Tibial nerve (tissue), 4 donors: ENCODE measurements at regions not wholly inside any gene's neighbourhood (a gene's known extent, or its start where the extent isn't known, plus 50 kb on each side); places are given as distances from the start of the nearest gene placed in this dataset.

Experiments used
- DNase-seq, 2 donors: peaks; one replicate each; pipeline ENCODE4 v3.0.0-alpha.2; 2019; ENCODE audit warnings: low spot score in 2 of 2
- H3K27ac ChIP-seq, 4 donors: fragments of 200-600 bp; sonication (generic) in 3 of 4; one replicate each; pipeline ENCODE4 v1.5.1; 2017 to 2019; ENCODE audit warnings: mild to moderate bottlenecking in 1 of 4
- H3K27me3 ChIP-seq, 2 donors: fragments of 200-600 bp; sonication (generic) in 1 of 2; one replicate each; pipeline versions ENCODE4 v1.5.1 to v1.6.0; 2017 to 2019
- H3K36me3 ChIP-seq, 3 donors: fragments of 200-600 bp; sonication (generic); one replicate each; pipeline ENCODE4 v1.5.1; 2018 to 2019
- H3K4me1 ChIP-seq, 4 donors: fragments of 200-600 bp; sonication (generic) in 3 of 4; one replicate each; pipeline ENCODE4 v1.5.1; 2017 to 2019
- H3K4me3 ChIP-seq, 4 donors: fragments of 200-600 bp; sonication (generic) in 3 of 4; one replicate each; pipeline ENCODE4 v1.5.1; 2017 to 2019; ENCODE audit warnings: mild to moderate bottlenecking in 1 of 4, moderate library complexity in 1 of 4
- H3K9me3 ChIP-seq, 4 donors: fragments of 200-600 bp; sonication (generic) in 3 of 4; one replicate each; pipeline ENCODE4 v1.5.1; 2017 to 2019
- EP300 ChIP-seq, 2 donors: sonication (generic); formaldehyde crosslinking; IDR thresholded peaks; one replicate each; pipeline ENCODE4 v1.6.1; 2017; ENCODE audit warnings: antibody characterized with exemption in 2 of 2, mild to moderate bottlenecking in 1 of 2
- POLR2A ChIP-seq, 2 donors: fragments of 450-650 bp; IDR thresholded peaks; one replicate each; pipeline ENCODE4 v1.6.1; 2017; ENCODE audit warnings: antibody characterized with exemption in 2 of 2, mild to moderate bottlenecking in 2 of 2, moderate library complexity in 2 of 2
- WGBS, 2 donors: methylation state at CpG; one replicate each; pipeline ENCODE4 v1.1.5; 2018; 5-methylcytosine and 5-hydroxymethylcytosine counted together
- TF ChIP-seq, protein P1 (sequence below), 5 experiments: fragments of 200-600 bp in 3 of 5; fragments of 450-650 bp in 2 of 5; sonication (generic) in 3 of 5; IDR thresholded peaks; one replicate each; pipeline ENCODE4 v1.5.1; 2016 to 2019; ENCODE audit warnings: antibody characterized with exemption in 5 of 5, mild to moderate bottlenecking in 3 of 5, moderate library complexity in 2 of 5

DNA sequence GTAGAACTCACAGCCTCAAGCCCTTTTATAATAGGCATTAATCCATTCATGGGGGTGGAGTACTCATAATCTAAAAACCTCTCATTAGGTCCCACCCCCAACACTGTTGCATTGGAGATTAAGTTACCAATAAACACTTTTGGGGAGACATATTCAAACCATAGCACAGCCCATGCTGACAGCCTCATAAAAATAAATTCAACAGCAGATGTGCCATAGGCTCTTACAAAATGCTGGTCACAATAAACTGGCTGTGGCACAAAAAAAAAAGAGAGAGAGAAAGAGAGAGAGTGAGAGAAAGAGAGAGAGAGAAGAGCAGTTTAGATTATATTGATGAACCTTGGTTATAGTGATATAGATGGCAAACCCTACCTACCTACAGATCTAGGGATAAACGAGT lies 1000.9 kb downstream of the TUSC7 start:
- Histone ChIP-seq H3K4me3 (no peak overlapping the region), H3K27ac (no peak overlapping the region), H3K27me3 (no peaks in the 10 kb centered on the region), H3K9me3 (no peaks in the 10 kb centered on the region), H3K4me1 (peaks cover 0 to 6% (median 0%) of the 10 kb centered on the region in 4 donors), H3K36me3 (no peaks in the 10 kb centered on the region)
- DNase-seq: no peak
- 78 to 90% methylated on average over 1 of the region's 1 CpG for WGBS, 2 donors
- no peak for TF ChIP-seq POLR2A (IDR thresholded peaks at IDR 0.05)
- TF ChIP-seq, protein P1, sequence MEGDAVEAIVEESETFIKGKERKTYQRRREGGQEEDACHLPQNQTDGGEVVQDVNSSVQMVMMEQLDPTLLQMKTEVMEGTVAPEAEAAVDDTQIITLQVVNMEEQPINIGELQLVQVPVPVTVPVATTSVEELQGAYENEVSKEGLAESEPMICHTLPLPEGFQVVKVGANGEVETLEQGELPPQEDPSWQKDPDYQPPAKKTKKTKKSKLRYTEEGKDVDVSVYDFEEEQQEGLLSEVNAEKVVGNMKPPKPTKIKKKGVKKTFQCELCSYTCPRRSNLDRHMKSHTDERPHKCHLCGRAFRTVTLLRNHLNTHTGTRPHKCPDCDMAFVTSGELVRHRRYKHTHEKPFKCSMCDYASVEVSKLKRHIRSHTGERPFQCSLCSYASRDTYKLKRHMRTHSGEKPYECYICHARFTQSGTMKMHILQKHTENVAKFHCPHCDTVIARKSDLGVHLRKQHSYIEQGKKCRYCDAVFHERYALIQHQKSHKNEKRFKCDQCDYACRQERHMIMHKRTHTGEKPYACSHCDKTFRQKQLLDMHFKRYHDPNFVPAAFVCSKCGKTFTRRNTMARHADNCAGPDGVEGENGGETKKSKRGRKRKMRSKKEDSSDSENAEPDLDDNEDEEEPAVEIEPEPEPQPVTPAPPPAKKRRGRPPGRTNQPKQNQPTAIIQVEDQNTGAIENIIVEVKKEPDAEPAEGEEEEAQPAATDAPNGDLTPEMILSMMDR (IDR thresholded peaks at IDR 0.05): no peak
- TF ChIP-seq EP300 (IDR thresholded peaks at IDR 0.05): no peak

DNA sequence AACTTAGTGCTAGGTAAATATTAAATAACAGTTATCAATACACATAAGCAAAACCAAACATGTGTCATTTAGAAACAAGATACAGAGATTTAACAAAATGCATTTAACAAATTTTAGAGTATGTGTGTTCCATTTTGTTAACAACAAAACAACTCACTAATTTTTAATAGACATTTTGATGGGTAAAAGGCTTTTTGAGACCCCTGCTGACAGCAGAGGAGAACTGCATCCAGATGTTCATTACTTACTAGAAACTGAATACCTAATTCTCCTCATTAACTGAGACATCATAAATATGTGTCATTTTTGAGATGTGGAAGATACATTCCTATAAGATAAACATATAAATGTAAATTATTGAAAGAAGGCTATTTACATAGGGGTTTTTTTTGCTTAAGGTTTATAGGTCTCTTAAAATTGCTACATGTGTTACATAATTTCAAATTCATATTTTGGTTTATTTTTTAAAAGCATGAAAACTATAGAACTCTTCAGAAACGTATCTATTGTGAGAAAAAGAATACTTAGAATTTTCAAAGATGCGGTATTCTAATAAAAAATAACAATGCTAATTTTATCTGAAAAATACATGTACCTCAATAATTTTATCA lies 1009.8 kb downstream of the TUSC7 start:
- TF ChIP-seq, protein P1 (IDR thresholded peaks at IDR 0.05): peak; percentile 40 to 77 (median 52)
- no peak for TF ChIP-seq EP300 (IDR thresholded peaks at IDR 0.05)
- no peaks in the 10 kb centered on the region for H3K27me3 ChIP-seq
- no peaks in the 10 kb centered on the region for H3K4me1 ChIP-seq
- no peaks in the 10 kb centered on the region for H3K9me3 ChIP-seq
- 50 to 52% methylated on average over 2 of the region's 2 CpGs for WGBS, 2 donors
- H3K27ac ChIP-seq: no peak overlapping the region
- DNase-seq: no peak
- H3K36me3 ChIP-seq: no peaks in the 10 kb centered on the region
- H3K4me3 ChIP-seq: no peak overlapping the region

DNA sequence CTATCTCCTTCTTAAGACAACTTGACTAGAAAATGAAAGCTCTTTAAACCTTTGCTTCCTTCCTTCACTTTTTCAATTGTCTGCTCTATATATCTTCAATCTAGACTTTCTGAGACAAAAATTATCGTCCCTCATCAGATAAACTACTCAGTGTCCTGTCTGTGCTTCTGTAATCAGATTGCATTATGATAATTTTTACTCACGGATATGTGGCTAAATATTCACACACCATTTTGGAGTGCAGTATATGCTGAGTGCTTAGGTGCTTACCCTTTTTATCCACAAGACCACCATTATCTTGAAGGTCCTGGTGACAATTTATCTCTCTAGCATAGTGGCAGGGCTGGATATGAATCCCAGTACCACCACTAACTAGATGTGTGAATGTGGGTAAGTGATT lies 1012.3 kb downstream of the TUSC7 start:
- no peak for TF ChIP-seq POLR2A (IDR thresholded peaks at IDR 0.05)
- TF ChIP-seq, protein P1 (IDR thresholded peaks at IDR 0.05): no peak
- TF ChIP-seq EP300 (IDR thresholded peaks at IDR 0.05): no peak
- no peaks in the 10 kb centered on the region for H3K36me3 ChIP-seq
- no peak overlapping the region for H3K27ac ChIP-seq
- no peaks in the 10 kb centered on the region for H3K27me3 ChIP-seq
- WGBS, 2 donors: 79 to 84% methylated on average over 2 of the region's 2 CpGs
- H3K4me1 ChIP-seq: no peaks in the 10 kb centered on the region
- H3K9me3 ChIP-seq: no peaks in the 10 kb centered on the region
- no peak overlapping the region for H3K4me3 ChIP-seq
- DNase-seq: no peak

DNA sequence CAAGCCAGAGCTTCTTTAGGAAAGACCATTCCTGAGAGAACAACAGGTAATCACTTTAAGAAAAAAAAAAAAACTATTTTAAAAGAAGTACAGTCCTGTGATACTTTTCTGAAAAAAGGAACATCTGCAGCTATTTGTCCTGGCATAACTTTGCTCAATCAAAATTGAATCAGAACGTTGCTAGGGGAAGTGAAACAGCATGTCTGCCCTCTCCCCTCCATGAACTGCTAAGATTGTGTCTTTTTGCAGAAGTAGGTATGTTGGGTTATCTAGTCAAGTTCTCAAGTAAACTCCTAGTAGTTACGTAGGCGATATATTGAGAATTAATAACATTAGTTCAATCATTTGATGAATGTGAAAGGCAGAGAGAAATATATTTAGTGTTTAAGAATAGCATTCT lies 1013.3 kb downstream of the TUSC7 start:
- no peaks in the 10 kb centered on the region for H3K36me3 ChIP-seq
- no peaks in the 10 kb centered on the region for H3K4me1 ChIP-seq
- no peak overlapping the region for H3K4me3 ChIP-seq
- DNase-seq: no peak
- 67% methylated on average over 3 of the region's 3 CpGs for WGBS, 2 donors
- H3K27me3 ChIP-seq: no peaks in the 10 kb centered on the region
- TF ChIP-seq, protein P1 (IDR thresholded peaks at IDR 0.05): no peak
- TF ChIP-seq POLR2A (IDR thresholded peaks at IDR 0.05) (no peak), EP300 (IDR thresholded peaks at IDR 0.05) (peak in 1 of 2 donors; percentile 57)
- H3K27ac ChIP-seq: no peak overlapping the region
- H3K9me3 ChIP-seq: no peaks in the 10 kb centered on the region

DNA sequence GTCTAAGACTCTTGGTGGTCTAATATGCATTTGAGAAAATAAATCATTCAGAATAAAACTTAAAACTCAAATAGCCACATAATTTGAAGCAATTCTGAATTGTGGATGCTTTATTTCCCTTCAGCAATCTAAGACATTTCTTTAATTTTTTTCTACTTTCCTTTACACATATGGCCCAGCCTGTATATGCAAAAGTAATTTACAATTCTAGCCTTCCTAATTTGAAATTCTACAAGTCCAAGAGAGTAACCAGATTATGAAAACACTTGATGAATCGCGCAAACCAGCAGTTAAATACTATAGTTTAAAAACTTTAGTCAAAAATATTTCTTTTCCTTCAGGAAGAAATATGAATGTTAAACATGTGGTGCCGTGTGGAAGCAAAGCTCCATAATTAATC lies 1014.2 kb downstream of the TUSC7 start:
- H3K4me3 ChIP-seq: no peak overlapping the region
- H3K4me1 ChIP-seq: no peaks in the 10 kb centered on the region
- no peak overlapping the region for H3K27ac ChIP-seq
- no peaks in the 10 kb centered on the region for H3K36me3 ChIP-seq
- no peak for DNase-seq
- TF ChIP-seq EP300 (IDR thresholded peaks at IDR 0.05) (no peak), POLR2A (IDR thresholded peaks at IDR 0.05) (no peak)
- TF ChIP-seq, protein P1 (IDR thresholded peaks at IDR 0.05): no peak
- WGBS, 2 donors: 95 to 96% methylated on average over 3 of the region's 3 CpGs
- H3K9me3 ChIP-seq: no peaks in the 10 kb centered on the region
- no peaks in the 10 kb centered on the region for H3K27me3 ChIP-seq
